ENCODE measurements at regions not wholly inside any gene's neighbourhood (a gene's known extent, or its start where the extent isn't known, plus 50 kb on each side); places are given as distances from the start of the nearest gene placed in this dataset.
"Not testable (repeated sequence)": the region's sequence is repeated elsewhere in the genome, so short reads cannot be mapped to it uniquely, and the experiment has no call there.

GRCh38 chr4:155591738-155592143 lies 74.9 kb upstream of the GUCY1A1 start:
- no peak for DNase-seq

- no peak for DNase-seq
Observed at GRCh38 chr4:155590796-155591585, 75.7 kb upstream of the GUCY1A1 start.

- DNase-seq = no peak
Observed at GRCh38 chr4:155588437-155588836, 78.2 kb upstream of the GUCY1A1 start.

GRCh38 chr4:155587766-155588165 lies 78.9 kb upstream of the GUCY1A1 start:
- DNase-seq = no peak

- DNase-seq = no peak
Observed at GRCh38 chr4:155582971-155583437, 83.6 kb upstream of the GUCY1A1 start.

- DNase-seq = no peak
Observed at GRCh38 chr4:155582041-155582440, 84.6 kb upstream of the GUCY1A1 start.

- DNase-seq = no peak
Observed at GRCh38 chr4:155578726-155579370, 87.8 kb upstream of the GUCY1A1 start.

GRCh38 chr4:155578219-155578618 lies 88.4 kb upstream of the GUCY1A1 start:
- DNase-seq = no peak

GRCh38 chr4:155574329-155574728 lies 92.3 kb upstream of the GUCY1A1 start:
- DNase-seq = not testable (repeated sequence)

GRCh38 chr4:155573126-155573525 lies 93.5 kb upstream of the GUCY1A1 start:
- DNase-seq = no peak

GRCh38 chr4:155572106-155572703 lies 94.4 kb upstream of the GUCY1A1 start:
- no peak for DNase-seq

GRCh38 chr4:155571184-155571944 lies 95.3 kb upstream of the GUCY1A1 start:
- no peak for DNase-seq

GRCh38 chr4:155570661-155571060 lies 96.0 kb upstream of the GUCY1A1 start:
- no peak for DNase-seq

- no peak for DNase-seq
Observed at GRCh38 chr4:155569960-155570515, 96.6 kb upstream of the GUCY1A1 start.

GRCh38 chr4:155569471-155569870 lies 97.2 kb upstream of the GUCY1A1 start:
- no peak for DNase-seq

GRCh38 chr4:155568641-155569220 lies 97.9 kb upstream of the GUCY1A1 start:
- DNase-seq = no peak

GRCh38 chr4:155566354-155566753 lies 100.3 kb upstream of the GUCY1A1 start:
- DNase-seq = peak; percentile 17

- DNase-seq = no peak
Observed at GRCh38 chr4:155565776-155566175, 100.9 kb upstream of the GUCY1A1 start.

GRCh38 chr4:155565330-155565729 lies 101.3 kb upstream of the GUCY1A1 start:
- DNase-seq = no peak

- no peak for DNase-seq
Observed at GRCh38 chr4:155564880-155565279, 101.8 kb upstream of the GUCY1A1 start.

- DNase-seq = no peak
Observed at GRCh38 chr4:155564086-155564485, 102.6 kb upstream of the GUCY1A1 start.

- DNase-seq = peak; percentile 27
Observed at GRCh38 chr4:155559915-155560314, 106.7 kb upstream of the GUCY1A1 start.

Data from tongue (tissue), 1 donor.